Glomerular visceral epithelial cell (primary cell): ENCODE measurements at regions not wholly inside any gene's neighbourhood (a gene's known extent, or its start where the extent isn't known, plus 50 kb on each side); places are given as distances from the start of the nearest gene placed in this dataset.
"Not testable (repeated sequence)": the region's sequence is repeated elsewhere in the genome, so short reads cannot be mapped to it uniquely, and the experiment has no call there.

Experiments
- DNase-seq: peaks from one replicate; pipeline ENCODE4 v3.0.0-alpha.2; 2016; ENCODE audit errors: extremely low spot score

- no peak for DNase-seq
These were observed 898.5 kb downstream of the DNAH5 start for GRCh38 chr5:13045897-13046551.

GRCh38 chr5:13034061-13034460, 910.4 kb downstream of the DNAH5 start:
- no peak for DNase-seq

- DNase-seq: no peak
These were observed 915.3 kb downstream of the DNAH5 start for GRCh38 chr5:13029211-13029610.

- no peak for DNase-seq
These were observed 916.6 kb downstream of the DNAH5 start for GRCh38 chr5:13027874-13028273.

DNA sequence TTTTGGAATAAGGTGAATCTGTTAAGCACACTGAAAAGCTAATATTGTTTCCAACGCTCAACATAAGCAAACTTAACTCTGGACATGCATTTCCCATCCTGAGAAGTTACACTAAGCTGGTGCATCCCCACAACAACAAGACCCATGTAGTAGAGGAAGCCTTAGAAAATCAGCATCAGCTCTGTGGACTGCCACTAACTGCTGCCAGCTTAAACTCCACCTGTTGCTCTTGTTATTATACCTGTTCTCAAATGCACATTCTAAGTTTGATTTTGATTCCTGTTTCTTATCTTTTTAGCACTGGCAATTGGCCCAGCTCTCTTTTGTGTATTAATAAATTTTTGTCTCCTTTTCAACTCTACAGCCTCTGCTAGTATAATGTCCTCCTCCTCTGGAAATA, 924.8 kb downstream of the DNAH5 start:
- DNase-seq: no peak

- DNase-seq: no peak
These were observed 941.0 kb downstream of the DNAH5 start for GRCh38 chr5:13003457-13003856.

- no peak for DNase-seq
These were observed 944.8 kb downstream of the DNAH5 start for GRCh38 chr5:12999667-13000066.

DNA sequence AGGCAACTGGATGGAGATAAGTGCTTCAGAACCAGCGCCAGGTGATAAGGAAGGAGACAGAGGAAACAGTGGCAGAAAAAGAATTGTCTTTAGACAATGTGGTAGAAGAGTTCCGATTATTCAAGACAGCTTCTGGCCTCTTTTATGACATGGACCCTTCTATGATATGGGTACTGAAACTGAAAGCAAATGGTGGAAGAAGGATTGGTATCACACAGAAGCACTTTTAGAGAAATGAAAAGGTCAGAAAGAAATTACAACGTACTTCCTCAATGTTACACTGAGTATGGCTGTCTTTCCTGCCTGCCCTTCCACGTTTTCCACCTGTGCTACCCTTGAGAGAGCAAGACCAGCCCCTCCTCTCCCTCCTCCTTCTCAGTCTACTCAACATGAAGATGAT, 959.3 kb downstream of the DNAH5 start:
- DNase-seq: no peak

DNA sequence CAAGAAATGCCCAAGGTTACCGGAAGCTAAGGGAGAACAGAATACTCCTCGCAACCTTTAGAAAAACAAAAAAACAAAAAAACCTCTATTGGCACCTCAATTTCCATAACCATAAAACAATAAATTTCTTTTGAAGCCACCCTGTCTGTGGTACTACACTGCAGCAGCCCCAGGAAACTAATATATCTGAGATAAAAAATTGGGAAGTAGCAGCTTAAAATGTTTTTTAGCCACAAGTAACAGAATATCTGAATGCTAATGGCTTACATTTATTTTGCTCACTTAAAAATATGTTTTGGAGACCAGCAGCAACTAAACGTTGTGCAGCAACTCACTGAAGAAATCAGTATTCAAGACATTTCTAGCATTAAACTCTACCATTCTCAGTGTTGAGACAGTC, 969.6 kb downstream of the DNAH5 start:
- no peak for DNase-seq

- DNase-seq: no peak
These were observed 978.7 kb downstream of the DNAH5 start for GRCh38 chr5:12965804-12966203.

GRCh38 chr5:12959713-12960112, 984.8 kb downstream of the DNAH5 start:
- no peak for DNase-seq

GRCh38 chr5:12952409-12952808, 992.1 kb downstream of the DNAH5 start:
- no peak for DNase-seq

- no peak for DNase-seq
These were observed 992.6 kb downstream of the DNAH5 start for GRCh38 chr5:12951846-12952245.

DNA sequence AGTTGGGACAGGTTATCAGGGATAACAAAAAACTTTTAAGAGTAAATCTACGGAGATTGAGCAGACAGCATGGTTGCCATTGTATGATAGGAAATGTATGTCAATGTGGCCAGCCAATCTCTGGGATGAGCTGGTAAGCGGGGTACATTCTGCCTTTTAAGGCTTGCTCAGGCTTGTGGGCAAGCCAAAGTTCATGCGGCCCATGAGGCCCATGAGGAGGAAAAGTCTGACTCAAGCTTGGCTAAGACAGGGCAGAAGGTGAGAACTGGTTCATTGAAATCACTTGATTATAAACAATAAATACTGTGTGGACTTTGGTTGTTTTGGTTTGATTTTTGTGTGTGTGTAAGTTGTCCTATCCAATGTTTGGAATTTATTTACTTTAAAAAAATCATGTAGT, 997.1 kb downstream of the DNAH5 start:
- no peak for DNase-seq

GRCh38 chr5:12945477-12945876, 999.0 kb downstream of the DNAH5 start:
- DNase-seq: not testable (repeated sequence)

GRCh38 chr5:12936221-12936620, 1008.3 kb downstream of the DNAH5 start:
- DNase-seq: no peak

GRCh38 chr5:12934722-12935121, 1009.8 kb downstream of the DNAH5 start:
- DNase-seq: no peak

DNA sequence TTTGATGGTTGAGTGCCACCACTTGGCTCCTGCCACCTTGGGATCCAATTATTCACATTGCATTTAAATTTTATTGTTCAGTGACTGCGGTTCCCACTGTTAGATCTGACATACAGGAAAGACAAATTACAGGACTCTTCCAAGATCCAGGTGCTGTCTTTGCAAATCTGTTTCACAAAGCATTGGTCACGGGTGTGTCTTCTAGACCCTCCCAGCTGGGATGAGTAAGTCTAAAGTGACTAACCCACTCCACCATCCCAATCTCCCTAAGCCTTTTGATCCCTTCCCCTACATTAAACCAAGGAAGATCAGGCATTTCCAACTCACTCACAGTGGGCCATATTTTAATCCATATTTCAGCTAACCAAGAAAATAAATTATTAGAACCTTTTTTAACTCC, 1016.3 kb upstream of the CTNND2 start:
- no peak for DNase-seq

GRCh38 chr5:12911156-12911555, 1006.9 kb upstream of the CTNND2 start:
- DNase-seq: no peak

DNA sequence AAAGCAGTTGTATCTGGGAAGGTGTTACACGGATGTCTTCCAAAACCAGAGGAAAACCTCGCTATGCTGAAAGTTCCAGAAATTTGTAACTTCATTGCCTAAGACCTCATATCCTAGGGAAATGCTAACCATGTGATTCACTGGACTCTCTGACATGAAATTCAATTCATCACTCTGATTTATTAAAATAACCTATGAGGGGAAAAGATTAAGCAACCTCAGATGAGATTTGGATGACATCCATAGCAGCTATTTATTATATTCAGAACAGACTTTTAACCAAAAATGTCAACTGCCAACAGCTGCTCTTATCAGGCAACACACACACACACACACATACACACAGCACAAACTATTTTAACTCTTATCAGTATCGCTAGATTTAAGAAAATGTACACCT, 1006.4 kb upstream of the CTNND2 start:
- DNase-seq: no peak

- no peak for DNase-seq
These were observed 998.4 kb upstream of the CTNND2 start for GRCh38 chr5:12902611-12903010.

DNA sequence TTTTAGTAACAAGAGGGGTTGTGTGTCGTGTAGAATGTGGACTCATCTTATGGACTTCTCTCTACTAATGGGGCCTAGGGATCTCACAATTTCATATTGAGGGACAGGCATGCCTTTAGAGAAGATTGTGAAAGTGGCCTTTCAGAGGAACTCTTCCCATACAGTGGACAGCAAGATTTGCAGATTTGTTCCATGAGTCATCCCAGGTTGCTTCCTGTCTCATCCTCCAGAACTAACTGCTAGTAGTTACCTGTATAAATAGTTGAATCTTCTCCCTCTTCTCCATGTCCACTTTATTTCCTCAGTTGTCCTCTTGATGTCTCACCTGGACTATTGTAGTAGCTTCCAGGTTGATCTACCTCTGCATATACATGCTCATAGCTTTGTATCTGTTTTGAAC, 997.5 kb upstream of the CTNND2 start:
- DNase-seq: no peak

DNA sequence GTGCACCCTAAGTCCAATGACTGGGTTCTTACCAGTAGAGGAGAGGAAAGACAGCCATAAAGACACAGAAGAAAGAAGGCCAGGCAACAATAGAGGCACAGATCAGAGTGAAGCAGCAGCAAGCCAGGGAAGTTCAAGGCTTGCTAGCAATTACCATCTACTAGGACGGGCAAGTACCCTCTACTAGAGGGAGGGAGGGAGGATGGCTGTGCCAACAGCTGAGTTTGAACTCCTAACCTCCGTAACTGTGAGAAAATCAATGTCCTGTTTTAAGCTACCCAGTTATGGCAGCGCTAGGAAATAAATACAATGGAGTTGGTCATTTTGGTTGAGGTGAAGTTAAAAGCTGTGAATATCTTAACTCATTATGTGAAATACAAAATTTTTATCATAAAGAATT, 991.8 kb upstream of the CTNND2 start:
- DNase-seq: no peak

GRCh38 chr5:12885018-12885417, 980.8 kb upstream of the CTNND2 start:
- DNase-seq: no peak
